Osteocyte (in vitro differentiated cells): ENCODE measurements at regions not wholly inside any gene's neighbourhood (a gene's known extent, or its start where the extent isn't known, plus 50 kb on each side); places are given as distances from the start of the nearest gene placed in this dataset.

Source experiments
- DNase-seq: peaks from one replicate; pipeline ENCODE4 v3.0.0; 2021; ENCODE audit warnings: mixed read lengths; ENCODE audit not compliant: unreplicated experiment; ENCODE audit errors: extremely low spot score
- H3K27ac Mint-ChIP-seq: one replicate; pipeline ENCODE4 v1.8.0; 2021; ENCODE audit warnings: mild to moderate bottlenecking, mixed read lengths; ENCODE audit not compliant: unreplicated experiment
- H3K27me3 Mint-ChIP-seq: one replicate; pipeline ENCODE4 v1.8.0; 2021; ENCODE audit warnings: mixed read lengths; ENCODE audit not compliant: unreplicated experiment
- H3K36me3 Mint-ChIP-seq: one replicate; pipeline ENCODE4 v1.8.0; 2021; ENCODE audit warnings: mixed read lengths; ENCODE audit not compliant: unreplicated experiment
- H3K4me1 Mint-ChIP-seq: one replicate; pipeline ENCODE4 v1.8.0; 2021; ENCODE audit warnings: mixed read lengths; ENCODE audit not compliant: unreplicated experiment
- H3K4me3 Mint-ChIP-seq: one replicate; pipeline ENCODE4 v1.8.0; 2021; ENCODE audit warnings: mild to moderate bottlenecking, moderate library complexity, mixed read lengths; ENCODE audit not compliant: unreplicated experiment
- H3K9me3 Mint-ChIP-seq: one replicate; pipeline ENCODE4 v1.8.0; 2021; ENCODE audit warnings: mixed read lengths; ENCODE audit not compliant: unreplicated experiment
- CTCF ChIP-seq: fragments of 200-600 bp; sonication (generic); IDR thresholded peaks from 2 replicates; pipeline ENCODE4 v1.5.0; 2021; ENCODE audit warnings: antibody characterized with exemption, mild to moderate bottlenecking, moderate library complexity

GRCh38 chr5:121313886-121314285 lies 537.8 kb upstream of the FTMT start:
- TF ChIP-seq CTCF, result no peak
- no peaks in the 10 kb centered on the region for H3K4me1 Mint-ChIP-seq
- no peak for DNase-seq
- H3K4me3 Mint-ChIP-seq, result no peak overlapping the region
- no peak overlapping the region for H3K27ac Mint-ChIP-seq
- peaks cover 2% of the 10 kb centered on the region for H3K27me3 Mint-ChIP-seq
- no peaks in the 10 kb centered on the region for H3K36me3 Mint-ChIP-seq
- H3K9me3 Mint-ChIP-seq, result peaks cover 19% of the 10 kb centered on the region

- no peak for TF ChIP-seq CTCF
- Mint-ChIP-seq H3K27me3 (peaks cover 2% of the 10 kb centered on the region), H3K9me3 (peaks cover 23% of the 10 kb centered on the region), H3K4me1 (no peaks in the 10 kb centered on the region), H3K36me3 (no peaks in the 10 kb centered on the region), H3K4me3 (no peak overlapping the region), H3K27ac (no peak overlapping the region)
- DNase-seq, result no peak
Measured at GRCh38 chr5:121315786-121316185, 535.9 kb upstream of the FTMT start.

GRCh38 chr5:121319292-121319691 lies 532.4 kb upstream of the FTMT start:
- no peak for DNase-seq
- peaks cover 14% of the 10 kb centered on the region for H3K9me3 Mint-ChIP-seq
- no peak overlapping the region for H3K4me3 Mint-ChIP-seq

GRCh38 chr5:121325930-121326329 lies 525.8 kb upstream of the FTMT start:
- Mint-ChIP-seq H3K27me3 (no peaks in the 10 kb centered on the region), H3K4me3 (no peak overlapping the region), H3K9me3 (peaks cover under 1% of the 10 kb centered on the region), H3K27ac (peak overlapping the region; percentile 89), H3K4me1 (peaks cover 22% of the 10 kb centered on the region), H3K36me3 (no peaks in the 10 kb centered on the region)
- TF ChIP-seq CTCF, result no peak
- no peak for DNase-seq

More at GRCh38 chr5:121319292-121319691, 532.4 kb upstream of the FTMT start:
- no peaks in the 10 kb centered on the region for H3K27me3 Mint-ChIP-seq
- H3K27ac Mint-ChIP-seq, result no peak overlapping the region
- no peaks in the 10 kb centered on the region for H3K4me1 Mint-ChIP-seq
- no peaks in the 10 kb centered on the region for H3K36me3 Mint-ChIP-seq
- TF ChIP-seq CTCF, result no peak

GRCh38 chr5:121350181-121350930 lies 501.3 kb upstream of the FTMT start:
- no peaks in the 10 kb centered on the region for H3K36me3 Mint-ChIP-seq
- no peak for TF ChIP-seq CTCF
- H3K27me3 Mint-ChIP-seq, result peaks cover 2% of the 10 kb centered on the region
- H3K27ac Mint-ChIP-seq, result no peak overlapping the region
- DNase-seq, result no peak
- no peaks in the 10 kb centered on the region for H3K9me3 Mint-ChIP-seq
- no peaks in the 10 kb centered on the region for H3K4me1 Mint-ChIP-seq
- no peak overlapping the region for H3K4me3 Mint-ChIP-seq
